GM19467 (cell line): ENCODE measurements at regions not wholly inside any gene's neighbourhood (a gene's known extent, or its start where the extent isn't known, plus 50 kb on each side); places are given as distances from the start of the nearest gene placed in this dataset.
"Not testable (repeated sequence)": the region's sequence is repeated elsewhere in the genome, so short reads cannot be mapped to it uniquely, and the experiment has no call there.

Experiments used
- ATAC-seq: cut with Tn5 transposase; IDR thresholded peaks from one replicate; pipeline ENCODE4 v1.9.1; 2021; ENCODE audit warnings: mild to moderate bottlenecking, moderate library complexity; ENCODE audit not compliant: unreplicated experiment

DNA sequence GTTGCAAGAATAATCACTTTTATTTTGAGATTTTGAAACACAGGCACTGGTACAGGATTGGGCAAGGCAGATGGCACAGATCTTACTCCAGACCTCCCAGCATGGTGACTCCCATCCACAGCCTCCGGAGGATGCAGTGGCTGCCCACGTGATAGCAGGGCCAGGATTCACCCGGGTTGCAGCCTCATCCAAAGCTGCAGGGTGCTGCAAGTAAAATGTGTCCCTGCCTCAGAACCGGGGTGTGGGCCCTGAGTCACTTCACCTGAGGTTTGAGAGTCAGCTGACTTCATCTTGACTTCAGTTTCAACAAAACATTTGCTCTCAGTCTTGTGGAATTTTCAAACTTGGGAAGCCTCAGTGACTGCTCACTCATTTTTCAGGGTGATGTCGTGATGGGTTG, 201.9 kb downstream of the FGF9 start:
- no peak for ATAC-seq

DNA sequence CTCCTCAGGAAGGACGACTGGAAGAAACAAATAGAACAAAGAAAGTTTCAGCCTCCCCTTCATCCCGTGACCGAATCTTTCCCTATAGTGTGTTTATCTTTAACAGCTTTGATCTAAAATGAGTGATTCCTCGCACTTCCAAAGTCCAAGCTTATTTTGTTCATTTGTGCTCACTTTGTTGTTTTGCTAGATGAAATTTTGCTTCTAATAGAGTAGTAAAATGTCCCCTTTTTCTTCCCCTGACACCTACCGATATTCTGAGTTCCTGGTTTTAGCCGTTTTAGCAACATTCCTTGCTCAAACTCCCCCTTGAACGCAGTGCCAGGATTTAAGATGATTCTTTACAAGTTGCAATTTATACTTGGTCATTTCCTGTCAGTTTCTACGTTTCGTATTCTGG, 204.2 kb downstream of the FGF9 start:
- no peak for ATAC-seq

GRCh38 chr13:21879263-21879914, 208.5 kb downstream of the FGF9 start:
- no peak for ATAC-seq

- ATAC-seq: no peak
These were observed 211.9 kb downstream of the FGF9 start for GRCh38 chr13:21882766-21883165.

GRCh38 chr13:21883713-21884112, 212.8 kb downstream of the FGF9 start:
- no peak for ATAC-seq

DNA sequence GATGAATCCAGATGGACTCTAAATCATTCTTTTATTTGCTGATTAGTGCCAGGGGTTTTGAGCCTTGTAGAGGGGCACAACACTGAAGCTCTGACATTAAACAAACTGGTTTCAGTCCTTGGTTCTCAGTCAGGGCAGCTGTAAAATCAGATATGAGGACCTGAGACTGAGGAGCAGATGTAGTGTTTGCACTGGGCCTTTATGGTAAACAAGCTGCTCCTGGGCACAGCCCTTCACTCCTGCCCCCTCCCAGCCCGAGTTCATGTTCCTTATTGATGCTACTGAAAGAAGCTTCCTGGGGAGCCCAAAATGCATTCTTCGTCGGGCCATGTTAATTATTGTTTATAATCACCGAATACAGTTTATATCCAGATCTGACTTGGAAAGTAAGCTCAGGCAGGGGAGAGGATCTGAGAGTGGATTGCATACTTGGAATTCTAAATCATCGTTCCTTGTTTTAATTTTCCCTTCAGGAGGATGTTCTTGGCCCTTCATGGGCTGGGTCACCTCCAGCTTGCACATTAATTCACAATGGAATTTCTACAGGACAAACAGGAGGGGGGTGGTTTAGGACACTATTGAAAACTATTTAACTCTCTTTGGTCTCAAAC, 213.5 kb downstream of the FGF9 start:
- ATAC-seq: no peak

DNA sequence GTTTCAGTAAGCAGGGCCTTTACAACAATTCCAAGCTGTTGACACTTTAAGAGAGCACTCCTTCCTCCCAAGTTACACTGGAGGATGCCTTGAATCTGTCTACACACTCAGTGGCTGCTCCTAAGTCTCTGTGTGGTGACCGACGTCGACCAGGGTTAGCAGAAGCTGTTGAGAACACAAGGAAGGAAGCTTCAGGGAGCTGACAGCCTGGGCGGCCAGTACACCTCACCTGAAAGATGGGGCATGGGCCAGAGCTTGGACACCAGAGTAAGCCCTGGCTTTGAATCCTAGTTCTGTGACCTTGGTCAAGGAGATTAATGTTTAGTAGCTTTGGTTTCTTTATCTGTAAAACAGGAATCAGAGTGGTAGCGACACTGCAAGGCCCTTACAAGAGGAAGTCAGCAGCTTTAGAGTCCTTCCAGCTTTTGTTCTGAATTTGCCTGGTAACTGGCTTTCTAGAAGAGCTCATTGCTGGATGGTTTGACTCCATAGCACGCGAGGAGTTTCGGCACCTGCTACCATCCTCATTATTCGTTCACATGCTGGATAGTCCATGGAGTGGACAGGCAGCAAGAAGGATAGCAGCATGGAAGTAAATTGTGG, 214.2 kb downstream of the FGF9 start:
- no peak for ATAC-seq

GRCh38 chr13:21885714-21886224, 214.9 kb downstream of the FGF9 start:
- no peak for ATAC-seq

DNA sequence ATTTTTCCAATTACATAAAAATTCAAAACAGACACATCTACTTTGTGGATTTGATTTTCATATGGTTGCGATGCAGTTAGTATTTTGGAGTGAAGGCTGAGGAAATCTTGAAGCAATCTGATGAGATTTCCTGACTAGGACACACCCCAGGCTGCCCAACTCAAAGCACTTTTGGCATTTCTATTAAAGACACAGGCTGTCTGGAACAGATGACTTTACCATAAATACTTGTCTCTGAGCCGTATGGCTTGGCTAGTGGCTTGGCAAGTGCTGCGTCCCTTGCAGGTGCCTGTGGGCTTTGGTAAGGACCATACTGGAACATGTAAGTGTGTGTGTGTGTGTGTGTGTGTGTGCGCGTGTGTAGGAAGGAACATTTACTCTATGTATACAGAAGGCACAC, 218.8 kb downstream of the FGF9 start:
- no peak for ATAC-seq

DNA sequence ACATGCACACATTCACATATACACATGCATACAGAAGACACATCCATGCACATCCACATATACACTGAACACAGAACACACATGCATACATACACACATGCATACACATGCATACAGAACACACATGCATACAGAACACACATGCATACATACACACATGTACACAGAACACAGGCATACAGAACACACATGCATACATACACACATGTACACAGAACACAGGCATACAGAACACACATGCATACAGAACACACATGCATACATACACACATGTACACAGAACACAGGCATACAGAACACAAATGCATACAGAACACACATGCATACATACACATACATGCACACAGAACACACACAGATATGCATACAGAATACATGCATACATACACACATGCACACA, 219.3 kb downstream of the FGF9 start:
- ATAC-seq: not testable (repeated sequence)

GRCh38 chr13:21894091-21894490, 223.2 kb downstream of the FGF9 start:
- no peak for ATAC-seq

DNA sequence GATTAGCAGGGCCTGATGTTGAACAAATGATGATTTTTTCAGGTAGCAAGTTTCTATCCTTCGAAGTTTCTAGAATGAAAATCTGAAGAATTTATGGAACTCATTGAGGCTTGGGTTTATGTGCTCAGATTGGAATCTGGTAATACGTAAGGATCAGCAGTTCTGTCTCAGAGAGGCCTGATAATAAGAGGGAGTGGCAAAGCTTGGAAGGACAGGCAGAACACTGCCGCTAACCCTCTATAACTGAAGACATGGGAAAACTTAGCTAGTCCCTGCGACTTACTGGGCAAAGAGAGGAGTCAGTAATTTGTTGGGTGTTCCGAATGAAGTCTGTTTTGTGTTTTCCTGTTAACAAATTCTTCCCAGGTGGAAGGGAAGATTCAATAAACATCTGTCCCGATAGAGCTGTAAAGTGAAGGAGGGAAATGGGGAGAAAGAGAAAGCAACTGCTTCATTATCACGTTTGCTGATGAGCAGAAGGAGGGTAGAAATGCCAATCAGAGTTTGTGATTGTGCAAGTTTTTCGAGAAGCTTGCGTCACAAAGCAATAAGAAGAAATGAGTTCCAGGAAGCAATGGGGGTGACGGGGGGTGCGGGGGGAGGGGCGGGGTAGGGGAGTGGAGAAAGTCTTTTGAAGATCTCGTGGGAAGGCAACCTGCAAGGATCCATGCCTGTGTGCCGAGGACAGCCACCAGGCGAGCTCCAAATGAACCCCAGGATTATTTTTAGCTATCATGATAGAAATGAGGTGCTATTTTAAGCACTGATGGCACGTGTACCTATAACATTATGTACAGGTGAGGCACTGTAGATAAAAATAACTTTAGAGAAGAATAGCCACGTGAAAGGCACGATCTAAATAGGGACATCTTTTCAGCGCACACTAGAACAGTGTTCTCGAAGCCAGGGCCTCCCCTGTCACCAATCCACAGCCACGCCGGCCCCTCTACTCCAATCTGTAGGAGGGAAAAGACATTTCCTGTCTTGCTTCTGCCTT, 224.1 kb downstream of the FGF9 start:
- no peak for ATAC-seq

- no peak for ATAC-seq
These were observed 224.9 kb downstream of the FGF9 start for GRCh38 chr13:21895779-21896178.

DNA sequence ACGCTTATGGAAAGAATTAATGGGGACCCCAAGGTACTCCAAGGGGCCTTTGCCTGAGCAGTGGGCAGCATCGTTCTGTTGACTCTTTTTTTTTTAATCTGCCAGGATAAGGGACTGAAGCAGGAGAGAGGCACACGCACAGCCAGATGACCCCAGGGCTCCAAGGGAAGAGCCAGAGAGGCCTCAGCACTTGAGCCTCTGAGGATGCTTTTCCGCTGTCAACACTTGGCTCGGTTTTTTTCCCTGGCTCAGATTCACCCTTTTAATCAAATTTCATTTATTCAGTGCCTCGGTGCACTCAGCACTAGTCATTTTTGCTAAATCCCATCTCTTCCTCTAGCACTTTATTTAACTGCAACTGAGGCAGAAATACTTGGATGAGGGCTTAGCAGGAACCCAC, 226.3 kb downstream of the FGF9 start:
- ATAC-seq: no peak

DNA sequence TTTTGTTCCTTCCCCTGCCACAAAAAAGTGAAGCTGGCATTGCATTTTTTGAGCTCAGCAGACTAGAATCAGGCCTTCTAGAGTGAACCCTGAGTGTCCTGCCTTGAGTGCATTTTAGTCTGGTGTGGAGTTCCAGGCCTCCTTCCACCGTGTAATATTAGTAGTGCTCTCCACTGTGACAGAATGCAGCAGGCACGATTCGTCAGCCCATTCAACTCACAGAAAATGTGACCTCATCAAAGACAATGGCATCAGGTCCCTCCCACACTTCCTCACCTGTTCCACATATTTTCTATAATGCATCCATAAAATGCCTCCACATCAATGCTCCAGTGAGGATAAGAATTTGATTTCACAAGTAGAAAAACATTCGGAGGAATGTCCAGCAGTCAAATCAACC, 227.6 kb downstream of the FGF9 start:
- no peak for ATAC-seq

DNA sequence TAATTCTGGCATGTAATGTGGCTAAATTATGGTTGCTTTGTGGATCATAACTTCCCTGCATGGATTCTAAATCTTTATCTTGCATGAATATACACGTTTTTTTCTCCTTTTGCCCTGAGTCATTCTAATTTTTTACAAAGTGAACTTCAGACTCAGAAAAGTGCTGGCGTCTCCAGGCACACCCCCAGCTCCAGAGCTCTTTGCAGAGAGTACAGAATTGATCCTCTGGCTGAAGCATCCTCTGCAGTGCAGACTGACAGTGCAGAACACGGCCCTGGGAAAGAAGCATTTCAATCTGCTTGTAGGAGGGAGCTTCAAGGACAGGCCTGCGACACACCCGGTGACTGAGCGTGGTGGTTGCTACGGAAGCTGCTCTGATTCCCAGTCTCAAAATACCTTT, 228.1 kb downstream of the FGF9 start:
- ATAC-seq: no peak

DNA sequence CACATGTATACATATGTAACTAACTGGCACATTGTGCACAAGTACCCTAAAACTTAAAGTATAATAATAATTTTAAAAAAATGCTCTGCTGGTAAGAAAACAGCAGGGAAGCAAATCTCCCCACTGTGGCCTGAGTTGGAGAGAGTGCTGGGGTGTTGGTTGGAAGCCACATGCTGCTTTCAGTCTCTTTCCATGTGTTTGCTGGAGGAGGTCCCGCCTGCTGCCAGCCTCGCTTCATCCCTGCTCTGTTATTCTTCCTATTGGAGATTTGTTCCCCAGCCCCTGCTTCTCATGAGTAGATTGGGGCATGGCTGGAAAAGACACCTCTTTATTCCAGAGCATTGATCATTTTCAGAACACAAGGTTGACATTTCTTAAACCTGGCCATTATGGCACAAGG, 230.5 kb downstream of the FGF9 start:
- ATAC-seq: no peak

- ATAC-seq: no peak
These were observed 231.2 kb downstream of the FGF9 start for GRCh38 chr13:21901811-21902708.

- no peak for ATAC-seq
These were observed 231.8 kb downstream of the FGF9 start for GRCh38 chr13:21902709-21903098.

DNA sequence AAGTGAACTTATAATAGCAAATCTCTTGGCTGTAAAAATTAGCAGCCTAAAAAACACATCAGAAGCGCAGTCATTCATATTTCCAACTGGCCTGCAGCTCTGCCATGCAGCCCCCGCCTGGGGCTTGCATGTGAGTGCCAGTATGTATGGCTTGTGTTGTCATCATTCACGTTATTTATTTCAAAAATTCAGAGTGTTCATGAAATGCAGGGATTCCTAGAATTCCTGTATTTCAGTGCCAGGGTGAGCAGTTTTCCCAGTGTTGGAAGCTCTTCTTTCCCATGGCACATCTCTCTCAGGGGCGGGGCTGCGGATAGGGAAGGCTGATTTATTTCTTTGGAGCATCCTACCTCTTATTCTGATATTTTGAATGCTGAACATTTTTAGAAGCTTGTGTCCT, 234.6 kb downstream of the FGF9 start:
- ATAC-seq: no peak
